LNCaP clone FGC (cell line): ENCODE measurements at regions not wholly inside any gene's neighbourhood (a gene's known extent, or its start where the extent isn't known, plus 50 kb on each side); places are given as distances from the start of the nearest gene placed in this dataset.

Experiments used
- DNase-seq: peaks from one replicate; pipeline ENCODE4 v3.0.0-alpha.2; 2011; ENCODE audit warnings: low read depth
- H3K4me3 ChIP-seq: 2 replicates; pipeline ENCODE4 v1.5.1; 2011; ENCODE audit warnings: mild to moderate bottlenecking, low read depth, low read length, control low read depth
- CTCF ChIP-seq: IDR thresholded peaks from 2 replicates; pipeline ENCODE4 v1.5.1; 2012; ENCODE audit warnings: mild to moderate bottlenecking; ENCODE audit not compliant: control insufficient read depth, insufficient read depth; ENCODE audit errors: extremely low read depth

- no peak overlapping the region for H3K4me3 ChIP-seq
- DNase-seq, result no peak
- no peak for TF ChIP-seq CTCF
These were observed 166.9 kb downstream of the BRMS1L start for GRCh38 chr14:35992816-35993683.

- H3K4me3 ChIP-seq, result no peak overlapping the region
- DNase-seq, result peak; percentile 30
- TF ChIP-seq CTCF, result no peak
These were observed 165.2 kb downstream of the BRMS1L start for GRCh38 chr14:35991356-35991755.

GRCh38 chr14:35989736-35990135 lies 163.6 kb downstream of the BRMS1L start:
- H3K4me3 ChIP-seq, result no peak overlapping the region
- no peak for DNase-seq
- TF ChIP-seq CTCF, result no peak

GRCh38 chr14:35988972-35989690 lies 163.0 kb downstream of the BRMS1L start:
- DNase-seq, result no peak
- no peak for TF ChIP-seq CTCF
- H3K4me3 ChIP-seq, result no peak overlapping the region

- no peak for TF ChIP-seq CTCF
These were observed 162.4 kb downstream of the BRMS1L start for GRCh38 chr14:35988550-35988949.

GRCh38 chr14:35987731-35988130 lies 161.6 kb downstream of the BRMS1L start:
- no peak overlapping the region for H3K4me3 ChIP-seq
- TF ChIP-seq CTCF, result no peak
- no peak for DNase-seq

More at GRCh38 chr14:35988550-35988949, 162.4 kb downstream of the BRMS1L start:
- H3K4me3 ChIP-seq, result no peak overlapping the region
- DNase-seq, result no peak

- no peak for DNase-seq
- no peak overlapping the region for H3K4me3 ChIP-seq
- no peak for TF ChIP-seq CTCF
These were observed 160.1 kb downstream of the BRMS1L start for GRCh38 chr14:35986219-35986573.
